WERI-Rb-1 (cell line): ENCODE measurements at regions not wholly inside any gene's neighbourhood (a gene's known extent, or its start where the extent isn't known, plus 50 kb on each side); places are given as distances from the start of the nearest gene placed in this dataset.

Experiments used
- DNase-seq: peaks from one replicate; pipeline ENCODE4 v3.0.0-alpha.2; 2020
- H3K27ac ChIP-seq: fragments of 250-450 bp; sonication (Bioruptor Pico); 2 replicates; pipeline ENCODE4 v1.5.1; 2020; ENCODE audit warnings: mild to moderate bottlenecking, moderate library complexity
- H3K27me3 ChIP-seq: fragments of 250-450 bp; sonication (Bioruptor Pico); 2 replicates; pipeline ENCODE4 v1.5.1; 2021; ENCODE audit warnings: mild to moderate bottlenecking, low read depth, moderate library complexity; ENCODE audit not compliant: insufficient read depth, severe bottlenecking
- H3K36me3 ChIP-seq: fragments of 250-450 bp; sonication (Bioruptor Pico); 2 replicates; pipeline ENCODE4 v1.5.1; 2020; ENCODE audit warnings: mild to moderate bottlenecking, moderate library complexity
- H3K4me3 ChIP-seq: 2 replicates; pipeline ENCODE4 v1.5.1; 2011; ENCODE audit warnings: low read depth, mild to moderate bottlenecking, control low read depth, low read length
- H3K9me3 ChIP-seq: fragments of 250-450 bp; sonication (Bioruptor Pico); 2 replicates; pipeline ENCODE4 v1.5.1; 2021; ENCODE audit warnings: mild to moderate bottlenecking, moderate library complexity; ENCODE audit not compliant: severe bottlenecking
- CTCF ChIP-seq: IDR thresholded peaks from 2 replicates; pipeline ENCODE4 v1.5.1; 2011; ENCODE audit warnings: low read depth, mild to moderate bottlenecking, control low read depth, inconsistent platforms, low read length

- no peak overlapping the region for H3K4me3 ChIP-seq
- DNase-seq = no peak
- H3K27ac ChIP-seq = no peak overlapping the region
- no peaks in the 10 kb centered on the region for H3K36me3 ChIP-seq
- H3K9me3 ChIP-seq = no peaks in the 10 kb centered on the region
- no peaks in the 10 kb centered on the region for H3K27me3 ChIP-seq
- TF ChIP-seq CTCF = no peak
Observed at GRCh38 chr1:73782901-73783300, 415.1 kb downstream of the LRRIQ3 start.

- H3K36me3 ChIP-seq = no peaks in the 10 kb centered on the region
- no peak for TF ChIP-seq CTCF
- H3K4me3 ChIP-seq = no peak overlapping the region
- no peaks in the 10 kb centered on the region for H3K9me3 ChIP-seq
- no peaks in the 10 kb centered on the region for H3K27me3 ChIP-seq
- no peak for DNase-seq
- no peak overlapping the region for H3K27ac ChIP-seq
Observed at GRCh38 chr1:73781251-73781650, 416.7 kb downstream of the LRRIQ3 start.

- Histone ChIP-seq H3K27me3 (no peaks in the 10 kb centered on the region), H3K27ac (no peak overlapping the region), H3K4me3 (no peak overlapping the region), H3K9me3 (no peaks in the 10 kb centered on the region), H3K36me3 (no peaks in the 10 kb centered on the region)
- DNase-seq = no peak
- no peak for TF ChIP-seq CTCF
Observed at GRCh38 chr1:73778471-73778870, 419.5 kb downstream of the LRRIQ3 start.

DNA sequence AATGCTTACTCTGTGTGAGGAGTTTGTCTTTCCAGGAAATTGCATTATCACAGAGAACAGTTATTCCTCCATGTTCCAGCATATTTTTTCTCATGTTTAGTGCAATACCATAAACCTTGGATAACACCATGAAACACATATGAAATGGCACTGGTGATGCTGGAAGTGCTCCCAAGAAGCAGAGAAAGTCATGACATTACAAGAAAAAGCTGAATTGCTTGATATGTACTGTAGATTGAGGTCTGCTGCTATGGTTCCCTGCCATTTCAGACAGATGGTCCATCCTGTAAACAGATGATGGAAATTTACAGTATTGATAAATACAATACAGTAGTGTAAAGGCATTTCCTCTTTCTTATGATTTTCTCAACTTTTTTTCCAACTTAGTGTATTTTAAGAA is 422.1 kb downstream of the LRRIQ3 start:
- DNase-seq = no peak
- Histone ChIP-seq H3K27me3 (no peaks in the 10 kb centered on the region), H3K36me3 (no peaks in the 10 kb centered on the region), H3K9me3 (no peaks in the 10 kb centered on the region), H3K27ac (no peak overlapping the region), H3K4me3 (no peak overlapping the region)
- TF ChIP-seq CTCF = no peak

- DNase-seq = no peak
- Histone ChIP-seq H3K36me3 (no peaks in the 10 kb centered on the region), H3K27ac (no peak overlapping the region), H3K4me3 (no peak overlapping the region), H3K27me3 (no peaks in the 10 kb centered on the region), H3K9me3 (no peaks in the 10 kb centered on the region)
- TF ChIP-seq CTCF = no peak
Observed at GRCh38 chr1:73772941-73773340, 425.0 kb downstream of the LRRIQ3 start.

GRCh38 chr1:73771396-73771795 is 426.6 kb downstream of the LRRIQ3 start:
- Histone ChIP-seq H3K27ac (no peak overlapping the region), H3K9me3 (no peaks in the 10 kb centered on the region), H3K4me3 (no peak overlapping the region), H3K36me3 (no peaks in the 10 kb centered on the region), H3K27me3 (no peaks in the 10 kb centered on the region)
- DNase-seq = no peak
- TF ChIP-seq CTCF = no peak
